Activated CD4-positive, CD25-positive, alpha-beta regulatory T cell treated with anti-CD3 and anti-CD28 coated beads, Interleukin-2, amount 50 U/mL, for 72 hours (primary cell): ENCODE measurements at regions not wholly inside any gene's neighbourhood (a gene's known extent, or its start where the extent isn't known, plus 50 kb on each side); places are given as distances from the start of the nearest gene placed in this dataset.
"Not testable (repeated sequence)": the region's sequence is repeated elsewhere in the genome, so short reads cannot be mapped to it uniquely, and the experiment has no call there.

Experiments
- DNase-seq: peaks from one replicate; pipeline ENCODE4 v3.0.0; 2021

GRCh38 chr20:4635781-4636180, 50.5 kb upstream of the PRNP start:
- no peak for DNase-seq

GRCh38 chr20:4635342-4635741, 50.9 kb upstream of the PRNP start:
- DNase-seq, result no peak

- no peak for DNase-seq
Observed at GRCh38 chr20:4633780-4634179, 52.5 kb upstream of the PRNP start.

- DNase-seq, result no peak
Observed at GRCh38 chr20:4633379-4633778, 52.9 kb upstream of the PRNP start.

- DNase-seq, result no peak
Observed at GRCh38 chr20:4632876-4633275, 53.4 kb upstream of the PRNP start.

GRCh38 chr20:4626228-4626627, 60.0 kb upstream of the PRNP start:
- no peak for DNase-seq

- no peak for DNase-seq
Observed at GRCh38 chr20:4625687-4626086, 60.6 kb upstream of the PRNP start.

GRCh38 chr20:4624675-4625336, 61.5 kb upstream of the PRNP start:
- DNase-seq, result not testable (repeated sequence)

- DNase-seq, result not testable (repeated sequence)
Observed at GRCh38 chr20:4619144-4619543, 67.1 kb upstream of the PRNP start.

GRCh38 chr20:4617484-4617883, 68.8 kb upstream of the PRNP start:
- no peak for DNase-seq

- no peak for DNase-seq
Observed at GRCh38 chr20:4617019-4617418, 69.2 kb upstream of the PRNP start.

GRCh38 chr20:4613718-4614620, 72.3 kb upstream of the PRNP start:
- DNase-seq, result peak; percentile 50

GRCh38 chr20:4613184-4613583, 73.1 kb upstream of the PRNP start:
- no peak for DNase-seq

- DNase-seq, result no peak
Observed at GRCh38 chr20:4610871-4611270, 75.4 kb upstream of the PRNP start.

GRCh38 chr20:4609511-4609910, 76.7 kb upstream of the PRNP start:
- DNase-seq, result no peak

- DNase-seq, result no peak
Observed at GRCh38 chr20:4608861-4609260, 77.4 kb upstream of the PRNP start.

- DNase-seq, result peak; percentile 54
Observed at GRCh38 chr20:4607287-4607713, 79.0 kb upstream of the PRNP start.

GRCh38 chr20:4606051-4606450, 80.2 kb upstream of the PRNP start:
- no peak for DNase-seq

- no peak for DNase-seq
Observed at GRCh38 chr20:4605166-4605565, 81.1 kb upstream of the PRNP start.

- no peak for DNase-seq
Observed at GRCh38 chr20:4604580-4604979, 81.7 kb upstream of the PRNP start.

GRCh38 chr20:4603724-4604123, 82.5 kb upstream of the PRNP start:
- DNase-seq, result no peak

- DNase-seq, result no peak
Observed at GRCh38 chr20:4602297-4602631, 84.0 kb upstream of the PRNP start.

- no peak for DNase-seq
Observed at GRCh38 chr20:4601630-4602296, 84.5 kb upstream of the PRNP start.
